Fibroblast of skin of left quadriceps (primary cell): ENCODE measurements at regions not wholly inside any gene's neighbourhood (a gene's known extent, or its start where the extent isn't known, plus 50 kb on each side); places are given as distances from the start of the nearest gene placed in this dataset.
A peak's percentile ranks its signal among the peaks of the same experiment; 100 is the strongest.

Experiments used
- DNase-seq, 2 experiments: peaks; one replicate each; pipeline ENCODE4 v3.0.0-alpha.2; 2013; ENCODE audit warnings: low read depth in 2 of 2

DNA sequence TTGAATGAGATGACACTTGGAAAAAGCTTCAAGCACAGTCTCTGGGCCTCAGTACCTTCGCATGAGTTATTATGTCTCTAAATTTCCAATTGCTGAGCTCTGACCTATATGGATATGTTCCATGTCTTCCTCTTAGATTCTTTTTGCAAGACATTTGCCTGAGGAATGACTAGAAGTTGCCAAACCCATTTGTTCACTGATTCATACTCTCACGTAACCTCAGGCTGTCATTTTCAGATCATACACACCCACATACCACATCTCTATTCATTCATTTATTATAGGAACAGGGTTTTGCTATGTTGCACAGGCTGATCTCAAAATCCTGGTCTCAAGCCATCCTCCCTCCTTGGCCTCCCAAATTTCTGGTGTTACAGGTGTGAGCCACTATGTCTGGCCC, 2137.1 kb upstream of the TENM3 start:
- DNase-seq, result peak in 1 of 2 experiments; percentile 1

DNA sequence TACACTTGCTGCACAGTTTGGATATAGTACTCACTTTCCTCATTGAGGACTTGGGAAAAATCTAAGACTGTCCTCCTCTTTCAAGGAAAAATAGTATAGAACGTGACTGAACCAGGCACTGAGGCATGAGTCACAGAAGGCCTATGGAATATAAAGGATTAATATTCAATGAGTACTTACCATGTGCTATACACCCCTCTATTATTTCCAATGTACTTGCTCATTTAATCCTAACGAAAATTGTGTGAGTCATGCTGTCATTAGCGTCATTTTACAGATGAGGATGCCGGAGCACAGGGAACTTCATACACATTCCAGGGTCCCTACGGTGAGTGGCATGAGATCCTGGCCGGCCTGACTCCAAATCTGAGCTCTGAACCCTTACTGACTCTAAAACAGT, 2136.2 kb upstream of the TENM3 start:
- no peak for DNase-seq

DNA sequence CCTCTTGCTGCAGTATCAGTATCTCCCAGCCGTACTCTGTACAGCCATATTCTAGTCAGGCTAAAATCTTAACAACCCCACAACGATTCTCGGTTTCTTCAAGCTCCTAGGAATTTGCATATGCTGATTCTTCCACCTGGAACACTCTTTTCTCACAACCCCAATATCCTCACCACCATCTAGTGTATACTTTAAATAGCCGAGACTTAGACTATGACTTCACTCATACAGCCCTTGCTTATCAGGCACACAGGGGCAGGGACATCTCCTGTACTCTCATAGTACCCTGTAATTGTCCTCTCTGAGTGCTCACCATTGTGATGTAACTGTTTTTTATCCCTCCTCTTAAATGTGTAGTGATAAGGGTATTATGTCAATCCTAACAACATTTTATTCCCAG, 2126.4 kb upstream of the TENM3 start:
- DNase-seq, result no peak

DNA sequence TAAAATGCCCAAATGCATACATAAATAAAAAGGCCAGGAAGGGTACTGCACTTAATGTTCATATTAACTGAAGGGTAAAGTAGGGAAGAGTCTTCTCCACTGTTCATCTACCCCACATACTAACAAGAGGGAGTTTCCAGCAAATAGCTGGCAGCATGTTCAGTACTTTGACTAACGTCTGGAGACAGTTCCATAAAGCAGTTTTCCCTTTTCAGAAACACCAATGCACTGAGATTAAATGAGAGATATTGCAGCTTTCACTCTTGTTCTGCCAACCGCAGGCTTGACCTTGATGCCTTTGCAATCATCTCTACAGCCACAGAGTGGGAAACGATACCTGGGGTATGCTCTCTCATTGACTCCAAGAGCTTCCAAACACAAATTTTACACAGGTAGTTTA, 2123.1 kb upstream of the TENM3 start:
- DNase-seq, result no peak

DNA sequence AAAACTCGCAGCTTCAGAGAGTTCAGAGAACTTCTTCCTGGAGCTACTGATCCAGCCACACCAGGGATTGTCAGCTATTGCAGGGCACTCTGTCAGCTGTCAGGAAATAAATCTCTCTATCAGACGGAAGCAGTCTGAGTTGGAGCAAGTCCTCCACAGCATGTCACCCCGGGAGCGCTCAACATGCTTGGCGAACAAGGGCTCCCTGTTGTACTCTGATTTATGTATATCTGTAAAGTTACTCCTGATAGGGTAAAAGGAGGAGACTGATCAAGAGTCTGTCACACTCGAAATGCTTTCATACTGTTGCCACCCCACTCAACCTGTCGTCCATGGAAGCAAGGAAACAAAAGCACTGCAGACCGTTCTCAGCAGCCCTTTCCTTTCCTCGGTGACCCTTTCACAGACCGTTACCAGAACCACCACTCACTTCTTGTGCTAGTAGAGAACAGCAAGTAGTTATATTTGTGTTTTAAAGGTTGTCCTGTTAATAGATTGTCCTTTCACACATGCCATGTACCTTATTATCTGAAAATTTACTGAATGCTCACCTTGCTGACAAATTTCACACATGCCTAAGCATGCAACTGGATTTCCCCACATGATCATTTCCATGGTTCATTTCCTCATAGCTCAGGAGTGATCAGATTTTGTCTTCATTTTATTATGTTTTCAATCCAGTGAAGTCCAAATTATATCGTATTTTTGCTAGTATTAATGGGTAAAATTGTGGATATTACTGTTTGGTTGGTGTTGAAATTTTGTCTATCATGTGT, 2108.9 kb upstream of the TENM3 start:
- no peak for DNase-seq

DNA sequence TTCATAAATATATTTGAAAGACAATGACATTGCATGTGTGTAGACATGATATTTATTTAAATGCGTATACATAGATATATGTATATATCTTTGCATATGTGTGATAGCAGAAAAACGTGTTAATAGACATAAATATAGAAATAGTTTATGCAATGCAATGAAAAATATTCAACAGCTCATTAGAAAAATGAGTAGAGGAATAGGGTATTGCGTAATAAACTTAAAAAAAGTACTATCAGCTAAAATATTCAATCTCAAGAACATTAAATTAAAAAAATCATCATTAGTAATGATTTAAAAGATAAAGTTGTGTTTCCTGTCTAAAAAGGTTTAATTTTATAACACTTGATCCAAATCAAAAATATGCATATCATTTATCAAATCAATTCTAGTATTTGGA, 2101.5 kb upstream of the TENM3 start:
- no peak for DNase-seq

DNA sequence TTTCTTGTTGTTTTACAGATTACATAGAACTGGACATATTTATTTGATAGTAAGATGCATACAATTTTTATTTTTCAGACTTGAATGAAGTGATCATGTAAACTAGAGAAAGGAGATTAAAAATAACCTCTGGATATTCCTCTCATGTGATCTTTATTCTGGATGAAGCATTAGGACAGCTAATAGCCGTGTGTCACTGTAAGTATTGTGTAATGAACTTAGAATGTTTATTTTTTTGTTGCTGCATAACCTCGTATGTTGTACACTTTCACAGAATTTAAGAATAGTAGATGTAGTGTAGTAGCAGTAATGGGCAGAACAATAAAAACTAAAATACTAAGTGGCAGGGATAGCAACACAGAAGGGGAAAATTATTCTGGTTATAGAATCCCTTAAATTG, 2094.5 kb upstream of the TENM3 start:
- no peak for DNase-seq

DNA sequence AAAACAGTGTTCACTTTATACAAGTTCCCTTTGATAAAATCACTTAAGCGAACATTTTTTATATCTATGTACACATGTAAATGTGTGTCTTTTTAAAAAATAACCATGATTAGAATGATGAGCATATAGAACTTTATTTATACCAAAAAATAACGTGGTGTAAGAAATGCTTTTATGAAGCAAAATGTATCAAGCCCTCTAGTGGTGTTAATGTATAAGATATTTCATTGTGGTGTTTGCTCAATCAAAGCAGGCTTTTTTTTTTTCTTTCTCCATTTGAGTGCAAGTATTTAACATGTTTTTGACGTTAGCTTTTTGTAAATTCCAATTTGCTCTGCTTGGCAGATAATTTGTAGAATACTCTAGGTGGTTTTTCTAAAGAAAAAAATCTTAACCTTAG, 2092.4 kb upstream of the TENM3 start:
- DNase-seq, result no peak

DNA sequence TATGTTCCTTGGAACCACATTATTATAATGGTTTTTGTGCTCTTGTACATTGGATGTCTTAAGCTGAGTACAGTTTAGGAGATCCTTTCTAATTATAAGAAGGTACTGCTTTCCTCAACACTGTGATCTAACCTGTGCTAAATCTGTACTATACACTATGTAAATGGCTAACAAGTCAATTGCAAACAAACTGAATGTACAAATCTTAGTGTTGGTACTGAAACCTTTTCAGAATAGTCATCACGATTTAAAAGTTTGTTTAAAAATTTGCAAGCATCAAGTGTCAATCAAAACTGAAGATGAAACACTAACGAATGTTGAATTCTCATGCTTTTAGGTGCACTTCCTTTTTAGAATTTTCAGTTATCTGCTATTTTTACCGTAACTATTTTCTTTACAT, 2090.4 kb upstream of the TENM3 start:
- no peak for DNase-seq

DNA sequence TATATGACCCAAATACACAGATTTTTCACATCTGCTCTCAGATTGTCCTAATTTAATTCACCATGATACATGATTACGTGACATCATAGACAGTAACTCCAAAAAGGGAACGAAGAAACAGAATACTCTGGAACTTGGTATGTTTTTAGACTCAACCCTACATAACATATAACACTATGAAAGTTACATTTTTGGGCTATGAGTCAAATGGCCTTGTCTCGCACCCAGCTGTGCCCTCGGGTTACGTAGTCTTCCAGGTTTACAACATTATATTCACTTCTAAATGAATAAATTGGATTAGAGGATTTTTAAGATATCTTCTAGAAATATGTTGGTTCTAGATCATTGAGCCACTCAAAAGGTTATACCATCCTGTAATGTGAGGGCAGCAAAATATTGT, 2089.6 kb upstream of the TENM3 start:
- DNase-seq, result no peak

DNA sequence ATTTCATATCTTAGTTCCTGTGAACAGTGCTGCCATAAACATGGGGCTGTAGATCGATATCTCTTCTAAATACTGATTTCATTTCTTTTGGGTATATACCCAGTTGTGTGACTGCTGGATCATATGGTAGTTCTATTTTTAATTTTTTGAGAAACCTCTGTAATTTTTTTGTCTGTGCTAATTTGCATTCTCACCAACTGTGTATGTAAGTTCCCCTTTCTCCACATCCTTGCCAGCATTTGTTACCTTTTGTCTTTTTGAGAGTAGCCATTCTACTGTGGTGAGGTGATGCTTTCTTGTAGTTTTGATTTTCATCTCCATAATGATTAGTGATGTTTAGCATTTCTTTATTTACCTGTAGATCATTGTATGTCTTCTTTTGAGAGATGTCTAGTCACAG, 2086.5 kb upstream of the TENM3 start:
- no peak for DNase-seq

DNA sequence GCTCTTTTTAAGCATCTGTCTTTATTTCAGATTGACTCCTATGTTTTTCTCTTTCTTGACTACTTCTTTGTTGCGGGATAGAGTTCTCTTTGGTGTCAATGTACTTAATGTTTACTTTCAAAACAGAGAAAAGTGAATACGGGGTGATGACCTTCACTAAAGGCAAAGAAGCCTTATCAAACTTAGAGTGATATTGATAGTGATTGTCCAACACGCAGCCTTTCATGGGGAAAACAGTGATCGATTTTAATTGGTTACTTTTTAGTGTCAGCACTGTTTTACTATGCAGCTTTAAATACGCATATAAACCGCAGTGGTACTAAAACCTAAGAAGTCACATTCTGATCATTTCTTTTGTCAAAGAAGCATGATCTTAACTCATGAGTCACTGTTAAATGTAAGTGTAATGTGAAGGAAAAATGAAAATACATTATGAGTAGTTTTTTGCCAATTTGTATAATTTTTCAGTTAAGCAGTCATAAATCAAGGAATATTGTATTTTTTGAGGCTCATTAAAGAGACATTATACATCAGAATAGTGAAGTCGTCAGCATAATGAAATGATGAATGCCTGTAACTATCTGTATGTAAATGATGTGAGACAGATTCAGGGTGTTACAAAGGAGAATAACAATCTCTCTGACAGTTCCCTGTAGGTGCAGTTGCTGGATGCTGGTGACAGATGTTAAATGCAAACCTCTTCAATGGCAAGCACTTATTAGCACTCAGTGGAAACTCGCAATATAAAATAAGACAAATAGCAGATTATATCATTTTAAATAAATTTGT, 2082.8 kb upstream of the TENM3 start:
- no peak for DNase-seq

DNA sequence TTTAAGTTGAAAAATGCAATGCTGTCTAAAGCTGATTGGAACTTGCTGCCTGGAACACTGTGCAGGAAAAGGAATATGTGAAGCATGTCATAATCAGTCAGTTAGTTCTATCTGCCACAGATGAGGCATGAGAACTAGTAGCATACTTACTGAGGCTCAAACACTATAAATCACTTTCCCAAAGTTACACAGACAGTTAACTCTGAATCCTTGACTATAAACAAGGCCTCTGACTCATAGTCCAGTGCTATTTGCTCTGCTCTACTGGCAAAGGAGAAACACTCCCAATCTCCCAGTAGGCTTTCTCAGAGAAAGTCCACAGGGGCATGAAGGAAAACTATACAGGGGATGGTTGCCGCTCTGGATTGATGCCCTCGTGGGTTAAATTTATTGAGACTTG, 2078.4 kb upstream of the TENM3 start:
- peak; percentile 39 to 42 for DNase-seq

DNA sequence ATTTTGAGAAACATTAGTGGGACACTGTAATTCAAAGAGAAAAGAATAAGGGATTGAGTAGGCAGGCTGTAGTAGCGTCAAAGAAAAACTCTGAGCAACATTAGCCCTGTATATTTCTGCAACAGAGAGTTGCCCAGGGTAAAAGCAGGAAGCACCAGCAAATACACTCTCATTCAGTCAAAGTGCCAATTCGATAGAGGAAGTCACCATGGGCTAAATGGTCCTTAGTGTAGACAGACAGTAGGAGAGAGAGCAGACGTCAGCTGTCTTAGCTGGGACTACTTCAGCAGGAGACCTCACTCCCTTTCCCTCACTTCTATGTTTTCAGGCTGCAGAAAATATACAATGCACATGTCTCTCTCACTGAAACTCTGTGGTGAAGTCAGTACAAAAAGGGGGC, 2073.8 kb upstream of the TENM3 start:
- no peak for DNase-seq

DNA sequence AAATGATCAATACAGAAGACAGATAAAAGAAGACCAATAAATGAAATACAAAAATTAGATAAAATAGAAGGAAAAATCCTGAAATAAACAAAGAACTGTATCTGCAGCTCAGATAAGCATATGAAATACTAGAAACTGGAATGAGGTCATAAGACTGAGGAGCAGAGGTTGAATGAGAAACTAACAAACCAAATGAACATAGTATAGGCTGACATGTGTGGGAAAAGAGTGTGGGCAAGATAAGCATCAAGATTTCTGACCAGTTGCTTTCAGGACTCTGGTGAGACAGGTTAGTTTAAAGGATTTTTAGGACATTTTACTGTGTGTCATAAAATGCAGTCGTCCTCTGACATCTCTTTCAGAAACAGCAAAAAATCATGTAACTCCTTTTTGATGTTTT, 2073.2 kb upstream of the TENM3 start:
- no peak for DNase-seq

DNA sequence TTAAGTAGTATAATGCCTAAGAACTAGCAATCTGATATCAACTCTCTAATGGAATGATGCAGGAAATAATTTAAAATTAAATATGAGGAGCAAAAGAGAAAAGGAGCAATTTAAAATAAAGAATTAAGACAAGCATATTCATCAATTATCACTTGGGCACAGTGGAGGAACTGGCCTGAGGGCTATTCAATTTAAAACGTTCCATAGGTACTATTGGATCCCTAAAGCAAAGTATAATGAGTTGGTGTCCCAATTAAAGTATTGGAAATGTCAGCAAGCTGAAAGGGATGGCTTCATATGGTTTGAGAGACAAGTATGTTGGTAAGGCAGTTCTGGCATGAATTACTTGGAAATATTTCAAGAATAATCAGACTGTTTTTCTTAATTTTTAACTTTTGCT, 2064.1 kb upstream of the TENM3 start:
- DNase-seq, result no peak

DNA sequence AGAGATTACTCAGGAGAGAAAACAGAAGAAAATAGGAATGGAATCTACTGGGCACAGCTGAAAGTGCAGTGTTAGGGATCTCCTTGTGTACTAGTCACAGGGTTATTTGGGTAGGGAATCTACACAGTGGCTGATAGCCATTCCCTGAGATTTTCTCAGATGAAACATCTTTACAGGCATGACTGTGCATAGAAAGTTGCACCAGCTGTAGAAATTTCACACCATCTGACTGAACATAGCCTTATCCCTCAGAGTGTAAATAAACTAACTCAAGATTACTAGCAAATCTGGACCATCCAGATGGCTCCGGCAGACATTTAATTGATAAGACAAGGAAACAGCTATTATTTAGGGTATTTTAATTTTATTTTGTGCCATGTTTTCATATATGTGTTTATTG, 2053.5 kb upstream of the TENM3 start:
- no peak for DNase-seq

DNA sequence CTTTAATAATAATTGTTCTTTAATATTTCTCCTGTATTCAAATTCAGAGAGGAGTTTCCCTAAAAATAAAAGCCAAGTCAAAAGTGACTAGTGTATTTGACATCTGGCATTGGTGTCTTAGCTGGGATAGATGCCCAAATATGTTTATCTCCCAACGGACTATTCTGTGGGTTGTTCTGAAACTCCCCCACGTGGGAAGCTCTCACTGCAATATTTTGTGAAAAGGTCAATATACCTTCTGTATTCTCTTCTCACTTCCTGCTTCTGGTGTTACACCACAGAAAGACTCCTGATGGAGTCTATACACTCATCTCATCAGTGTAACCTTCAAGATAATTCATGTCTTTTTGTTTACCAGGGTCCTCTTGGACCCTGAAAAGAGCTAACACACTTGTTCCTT, 2052.8 kb upstream of the TENM3 start:
- DNase-seq, result no peak

DNA sequence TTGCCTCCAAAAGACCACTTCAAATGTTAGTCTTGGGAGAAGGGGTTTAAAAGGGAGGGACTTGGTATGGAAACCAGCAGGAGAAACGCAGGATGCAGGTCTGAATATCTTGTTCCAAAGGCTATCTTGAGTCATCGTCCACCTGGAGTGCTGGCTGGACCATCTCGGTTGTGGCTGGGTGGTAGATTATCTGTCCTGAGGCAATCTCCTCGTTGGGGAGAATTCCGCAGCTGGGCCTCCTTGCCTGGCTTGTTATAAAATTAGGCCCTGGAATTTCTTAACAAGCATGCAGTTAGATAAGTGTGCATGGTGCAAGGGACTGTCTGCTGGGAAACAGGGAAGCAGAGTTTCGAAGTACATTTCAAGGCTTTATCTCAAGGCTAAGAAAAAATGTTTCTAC, 2045.7 kb upstream of the TENM3 start:
- DNase-seq, result no peak

DNA sequence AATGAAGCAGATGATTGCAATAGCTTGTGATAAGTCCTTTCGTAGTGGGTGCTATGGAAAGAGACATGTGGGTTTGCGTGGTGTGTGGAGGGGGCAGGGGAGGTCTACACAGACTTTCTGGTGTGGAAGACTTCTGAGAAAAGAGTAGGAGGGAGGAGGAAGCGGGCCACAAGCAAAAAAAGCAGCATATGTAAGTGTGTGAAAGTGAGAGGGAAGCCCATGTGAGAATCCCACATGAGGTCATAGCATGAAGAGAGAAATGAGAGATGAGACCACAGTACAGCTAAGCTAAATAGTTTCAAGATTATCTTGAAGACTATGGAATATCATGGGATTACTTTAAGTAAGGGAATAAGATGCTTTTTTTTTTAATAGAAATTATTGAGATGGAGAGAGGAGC, 2039.9 kb upstream of the TENM3 start:
- DNase-seq, result no peak

DNA sequence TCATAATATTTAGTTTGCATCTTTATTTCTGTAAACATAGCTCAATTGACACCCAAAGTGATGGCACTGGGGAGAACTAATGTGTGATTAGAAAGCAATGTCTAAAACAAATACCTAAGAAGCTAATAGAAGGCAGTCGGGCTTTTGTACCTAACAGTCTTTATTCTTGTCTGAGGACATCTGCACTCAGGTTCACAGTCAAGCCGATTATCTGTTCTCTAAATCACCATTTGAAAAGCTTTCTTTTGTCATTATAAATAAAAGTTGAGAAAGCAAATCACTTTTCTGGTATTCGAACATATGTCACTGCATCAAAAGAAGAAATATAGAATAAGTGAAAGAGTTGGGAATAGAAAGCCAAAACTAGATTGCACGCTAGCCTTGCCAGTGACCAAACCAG, 2037.9 kb upstream of the TENM3 start:
- no peak for DNase-seq

DNA sequence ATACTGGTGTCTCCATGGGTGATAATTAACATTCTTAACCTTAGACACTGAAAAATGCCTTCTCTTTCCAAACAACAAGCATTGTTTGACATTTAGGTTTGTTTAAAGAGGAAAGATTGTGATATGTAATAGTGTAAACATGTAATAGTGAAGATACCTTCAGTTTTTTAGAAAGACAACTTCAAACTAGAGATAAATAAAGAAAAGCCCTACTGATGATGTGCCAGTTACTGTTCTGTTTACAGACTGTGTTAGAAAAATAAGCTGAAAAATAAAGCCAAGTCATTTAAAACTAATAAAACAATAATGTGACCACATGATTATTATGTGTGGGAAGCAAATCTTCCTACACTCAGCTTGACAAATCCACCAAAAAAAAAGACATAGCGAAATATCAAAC, 2035.3 kb upstream of the TENM3 start:
- DNase-seq, result no peak

DNA sequence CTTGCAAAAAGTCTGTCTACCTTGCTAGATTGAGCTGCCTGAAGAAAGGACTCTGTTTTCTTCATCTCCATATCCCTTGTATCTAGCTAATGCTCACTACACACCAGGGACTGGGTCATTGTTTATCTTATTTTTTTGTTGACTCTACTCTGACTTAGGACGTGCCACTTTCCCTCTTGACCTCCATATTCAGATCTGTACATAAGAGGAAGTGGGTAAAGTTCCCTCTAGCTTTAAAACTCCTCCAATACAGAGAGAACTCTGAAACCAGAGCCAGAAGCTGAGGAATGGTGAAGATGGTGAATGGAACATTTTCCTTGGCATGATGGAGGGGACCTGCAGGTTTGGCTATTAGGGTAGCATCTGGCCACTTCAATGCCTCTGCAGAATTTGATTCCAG, 2026.1 kb upstream of the TENM3 start:
- no peak for DNase-seq

DNA sequence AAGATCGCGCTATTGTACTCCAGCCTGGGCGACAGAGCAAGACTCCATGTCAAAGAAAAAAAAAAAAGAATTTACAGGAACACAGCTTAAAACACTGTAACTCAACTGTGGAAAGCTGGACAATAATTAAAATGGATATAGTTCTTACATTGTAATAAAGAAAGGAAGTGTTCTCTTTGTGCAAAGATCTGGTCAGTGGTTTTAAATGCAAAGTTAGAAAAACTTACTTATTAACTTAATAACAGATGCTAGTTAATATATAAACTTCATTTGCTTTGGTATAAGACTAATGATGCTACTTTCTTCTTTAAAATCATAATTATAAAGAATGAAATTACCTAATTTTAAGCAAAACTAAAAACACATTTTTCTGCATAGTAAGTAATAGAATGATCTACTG, 2024.1 kb upstream of the TENM3 start:
- no peak for DNase-seq
